GM18868 (cell line): ENCODE measurements at regions not wholly inside any gene's neighbourhood (a gene's known extent, or its start where the extent isn't known, plus 50 kb on each side); places are given as distances from the start of the nearest gene placed in this dataset.

Experiments
- ATAC-seq: cut with Tn5 transposase; IDR thresholded peaks from one replicate; pipeline ENCODE4 v1.9.1; 2021; ENCODE audit warnings: mild to moderate bottlenecking, moderate library complexity; ENCODE audit not compliant: unreplicated experiment

DNA sequence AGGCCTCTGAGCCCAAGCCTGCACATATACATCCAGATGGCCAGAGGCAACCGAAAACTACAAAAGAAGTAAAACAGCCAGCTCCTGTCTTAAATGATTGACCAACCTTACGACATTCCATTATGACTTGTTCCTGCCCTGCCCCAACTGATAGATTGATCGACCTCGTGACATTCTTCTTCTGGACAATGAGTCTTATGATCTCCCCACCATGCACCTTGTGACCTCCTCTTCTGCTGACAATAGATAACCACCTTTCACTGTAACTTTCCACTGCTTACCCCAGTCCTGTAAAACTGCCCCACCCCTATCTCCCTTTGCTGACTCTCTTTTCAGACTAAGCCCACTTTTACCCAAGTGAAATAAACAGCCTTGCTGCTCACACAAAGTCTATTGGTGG lies 670.0 kb upstream of the PKDCC start:
- no peak for ATAC-seq

DNA sequence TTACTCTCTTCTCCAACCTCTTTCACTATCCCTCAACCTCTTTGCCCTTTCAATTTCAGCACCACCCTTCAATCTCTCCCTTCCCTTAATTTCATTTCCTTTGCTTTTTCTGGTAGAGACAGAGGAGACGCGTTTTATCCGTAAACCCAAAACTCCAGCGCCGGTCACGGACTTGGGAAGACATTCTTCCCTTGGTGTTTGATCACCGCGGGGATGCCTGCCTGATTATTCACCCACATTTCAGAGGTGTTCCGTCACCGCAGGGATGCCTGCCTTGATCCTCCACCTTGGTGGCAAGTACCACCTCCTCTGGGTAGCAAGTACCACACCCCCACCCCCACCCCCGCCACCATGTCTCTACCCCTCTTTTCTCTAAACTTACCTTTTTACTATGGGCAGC lies 669.4 kb upstream of the PKDCC start:
- ATAC-seq = no peak

DNA sequence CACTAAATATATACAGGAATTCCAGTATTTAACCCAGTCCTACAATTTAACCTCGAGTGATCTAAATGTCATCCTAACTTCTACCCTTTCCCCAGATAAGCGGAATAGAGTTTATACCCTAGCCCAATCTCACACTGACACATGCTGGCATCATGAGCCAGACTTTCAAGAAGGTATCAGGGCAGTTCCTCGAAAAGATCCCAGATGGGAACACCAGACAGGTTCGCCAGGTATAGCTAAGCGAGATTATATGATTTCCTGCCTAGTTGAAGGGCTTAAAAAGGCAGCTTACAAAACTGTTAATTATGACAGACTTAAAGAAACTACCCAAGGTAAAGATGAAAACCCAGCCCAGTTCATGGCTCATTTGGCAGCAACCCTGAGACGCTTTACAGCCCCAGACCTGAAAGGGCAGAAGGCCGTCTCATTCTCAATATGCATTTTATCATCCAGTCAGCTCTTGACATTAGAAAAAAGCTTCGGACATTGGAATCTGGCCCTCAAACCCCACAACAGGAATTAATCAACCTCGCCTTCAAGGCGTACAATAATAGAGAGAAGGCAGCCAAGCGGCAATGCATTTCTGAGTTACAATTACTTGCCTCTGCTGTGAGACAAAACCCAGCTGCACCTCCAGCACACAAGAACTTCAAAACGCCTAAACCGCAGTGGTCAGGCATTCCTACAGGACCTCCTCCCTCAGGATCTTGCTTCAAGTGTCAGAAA lies 668.2 kb upstream of the PKDCC start:
- ATAC-seq = no peak

DNA sequence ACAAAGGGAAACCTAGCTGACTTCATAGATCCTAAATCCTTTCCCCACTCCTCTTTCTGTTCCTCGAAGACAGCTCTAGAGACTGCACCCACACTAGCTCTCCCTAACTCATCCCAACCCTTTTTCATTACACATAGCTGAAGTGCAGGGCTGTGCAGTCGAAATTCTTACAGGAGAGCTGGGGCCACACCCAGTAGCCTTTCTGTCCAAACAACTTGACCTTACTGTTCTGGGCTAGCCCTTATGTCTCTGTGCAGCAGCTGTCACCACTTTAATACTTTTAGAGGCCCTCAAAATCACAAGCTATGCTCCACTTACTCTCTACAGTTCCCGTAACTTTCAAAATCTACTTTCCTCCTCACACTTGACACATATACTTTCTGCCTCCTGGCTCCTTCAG lies 666.1 kb upstream of the PKDCC start:
- ATAC-seq = no peak

DNA sequence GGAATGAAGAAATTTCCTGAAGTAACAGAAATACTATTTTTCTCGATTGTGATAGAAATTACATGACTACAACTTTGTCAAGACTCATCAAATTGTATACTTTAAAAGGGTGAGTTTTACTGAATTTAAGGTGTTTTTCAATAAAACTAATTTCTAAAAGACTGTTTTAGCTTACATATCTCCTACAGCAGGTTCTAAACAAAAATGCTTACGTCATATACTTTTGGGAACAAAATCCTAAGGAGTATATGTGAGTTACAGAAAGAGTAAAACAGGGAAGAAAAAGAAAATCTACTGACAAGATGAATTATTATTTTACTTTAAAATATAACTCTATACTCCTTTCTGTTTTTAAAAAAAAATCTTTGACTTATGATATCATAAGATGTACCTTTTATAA lies 660.3 kb upstream of the PKDCC start:
- ATAC-seq = no peak

DNA sequence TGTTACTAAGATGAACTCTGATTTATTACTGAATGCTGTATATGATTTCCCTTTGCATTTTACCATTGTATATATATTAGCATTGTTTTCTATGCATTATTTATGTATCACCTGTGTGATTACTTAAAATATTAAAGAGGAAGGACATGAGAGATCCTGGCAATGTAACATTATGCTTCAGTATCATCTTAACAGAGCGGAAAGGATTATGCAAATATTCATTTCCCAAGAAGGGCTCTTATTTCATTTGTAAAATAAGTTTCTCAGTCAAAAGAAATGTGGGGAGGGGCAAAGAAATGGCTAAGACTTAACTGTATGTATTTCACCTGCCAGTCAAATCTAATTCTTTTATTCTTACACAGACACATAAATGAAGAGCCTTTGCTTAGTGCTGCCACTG lies 654.2 kb upstream of the PKDCC start:
- ATAC-seq = no peak

DNA sequence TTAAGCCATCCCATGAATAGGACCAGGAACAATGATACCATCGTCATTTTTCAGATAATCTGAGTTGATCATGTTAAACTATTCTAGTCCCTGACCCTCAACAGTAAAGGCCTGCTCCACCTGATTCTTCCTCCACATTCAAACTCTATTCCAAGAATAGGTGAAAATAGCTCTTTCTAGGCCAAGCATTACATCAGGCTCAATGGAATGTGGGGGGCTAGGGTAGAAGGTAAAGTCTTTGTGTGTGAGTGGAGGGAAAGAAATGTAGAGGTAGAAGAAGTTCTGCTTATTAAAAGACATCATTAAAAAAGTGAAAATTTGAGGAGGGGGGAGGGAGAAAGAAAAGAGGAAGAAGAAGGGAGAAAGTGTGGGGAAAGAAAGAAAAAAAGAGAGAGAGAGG lies 653.3 kb upstream of the PKDCC start:
- no peak for ATAC-seq

DNA sequence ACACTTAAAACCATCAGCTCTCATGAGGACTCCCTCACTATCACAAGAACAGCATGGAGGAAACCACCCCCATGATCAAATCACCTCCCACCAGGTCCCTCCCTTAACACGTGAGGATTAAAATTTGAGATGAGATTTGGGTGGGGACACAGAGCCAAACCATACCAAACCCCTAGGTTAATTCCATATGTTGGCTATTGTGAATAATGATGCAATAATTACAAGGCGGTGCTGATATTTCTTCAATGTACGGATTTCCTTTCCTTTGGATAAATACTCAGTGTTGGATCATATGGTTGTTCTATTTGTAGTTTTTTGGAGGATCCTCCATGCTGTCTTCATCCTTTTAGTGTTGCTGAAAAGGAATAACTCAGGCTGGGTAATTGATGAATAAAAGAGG lies 652.1 kb upstream of the PKDCC start:
- ATAC-seq = no peak

DNA sequence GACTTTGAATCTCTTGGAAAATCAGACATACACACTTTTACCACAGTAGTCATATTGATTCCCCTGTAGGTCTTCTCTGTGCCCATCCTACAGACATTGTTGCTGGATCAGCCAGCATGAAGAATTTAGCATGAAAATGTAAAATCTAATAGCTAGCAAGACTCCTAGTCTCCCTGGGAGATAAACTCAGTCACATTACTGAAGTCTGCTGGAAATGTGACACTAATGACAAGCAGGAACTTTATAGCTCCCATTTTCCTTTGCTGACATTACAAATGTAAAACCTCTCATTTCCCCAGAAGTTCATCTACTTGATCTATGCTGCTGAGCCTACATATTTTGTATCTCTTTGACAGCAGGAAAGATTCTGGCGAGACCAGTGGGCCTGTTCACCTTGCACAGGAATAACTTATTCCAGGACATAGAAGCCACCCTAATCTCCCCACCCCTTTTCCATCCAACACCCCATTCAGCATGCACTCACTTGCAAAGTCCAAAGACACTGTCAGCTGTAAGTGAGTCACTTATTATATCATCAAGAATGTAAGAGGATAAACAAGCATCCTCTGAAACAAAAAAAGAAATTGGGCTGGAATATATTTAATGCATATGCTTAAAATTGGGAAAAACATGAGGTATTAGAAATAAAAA lies 648.3 kb upstream of the PKDCC start:
- no peak for ATAC-seq

DNA sequence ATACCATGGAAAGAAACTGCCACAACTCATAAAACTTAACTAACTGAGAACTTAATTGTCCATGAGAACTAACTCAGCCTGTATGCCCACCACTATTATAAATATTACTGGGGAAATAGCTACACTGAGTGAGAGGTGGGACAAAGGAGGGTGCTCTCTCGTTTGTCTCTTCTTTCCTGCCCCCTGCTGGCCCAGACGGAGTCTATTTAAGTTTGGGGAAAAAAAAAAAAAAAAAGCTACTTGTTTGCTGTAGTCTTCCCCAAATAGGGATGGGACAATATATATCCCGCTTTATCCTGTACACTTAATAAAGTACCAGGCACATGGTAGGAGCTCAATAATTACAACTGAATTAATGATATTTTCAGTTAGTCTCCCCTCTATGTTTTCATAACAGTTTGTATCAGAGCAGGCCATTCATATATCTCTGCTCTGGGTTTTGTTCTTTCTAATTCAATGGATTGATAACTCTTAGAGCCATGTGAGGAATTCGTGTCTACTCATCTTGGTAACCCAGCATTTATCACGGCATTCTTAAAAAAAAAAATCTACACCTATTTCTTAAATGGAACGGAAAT lies 647.6 kb upstream of the PKDCC start:
- ATAC-seq = peak; percentile 51

DNA sequence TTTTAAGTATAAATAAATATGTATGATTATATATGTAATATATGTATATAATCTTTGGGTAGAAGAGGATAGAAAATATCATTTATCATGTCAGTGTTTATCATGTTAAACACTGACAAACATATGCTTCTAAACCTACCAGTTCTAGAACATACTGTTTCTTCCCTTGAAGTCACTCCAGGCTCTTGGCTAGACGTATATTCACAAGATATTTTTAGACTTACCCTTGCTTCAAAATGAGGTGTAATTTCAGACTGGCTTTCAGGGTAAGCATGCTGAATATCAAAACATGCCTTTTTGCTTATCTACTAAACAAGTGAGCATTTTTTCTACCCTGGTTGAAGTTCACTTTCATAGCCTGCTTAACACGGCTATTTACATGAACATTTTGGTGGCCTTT lies 642.4 kb upstream of the PKDCC start:
- ATAC-seq = no peak

DNA sequence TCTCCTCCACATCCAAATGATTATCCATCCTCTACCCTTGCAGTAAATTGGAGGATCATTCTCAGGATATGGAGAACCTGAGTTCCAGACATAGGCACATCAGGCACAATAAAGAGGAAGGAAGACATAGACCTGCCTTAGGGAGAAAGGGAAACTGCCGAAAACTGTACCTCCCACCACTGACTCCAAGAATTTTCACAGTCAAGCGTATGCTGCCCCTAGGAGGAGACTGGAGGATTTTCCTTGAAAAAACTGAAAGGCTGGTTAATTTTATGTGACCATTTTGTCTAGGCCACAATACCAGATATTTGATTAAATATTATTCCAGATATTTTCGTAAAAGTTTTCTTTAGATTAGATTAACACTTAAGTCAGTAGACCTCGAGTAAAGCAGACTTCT lies 638.5 kb upstream of the PKDCC start:
- ATAC-seq = no peak

DNA sequence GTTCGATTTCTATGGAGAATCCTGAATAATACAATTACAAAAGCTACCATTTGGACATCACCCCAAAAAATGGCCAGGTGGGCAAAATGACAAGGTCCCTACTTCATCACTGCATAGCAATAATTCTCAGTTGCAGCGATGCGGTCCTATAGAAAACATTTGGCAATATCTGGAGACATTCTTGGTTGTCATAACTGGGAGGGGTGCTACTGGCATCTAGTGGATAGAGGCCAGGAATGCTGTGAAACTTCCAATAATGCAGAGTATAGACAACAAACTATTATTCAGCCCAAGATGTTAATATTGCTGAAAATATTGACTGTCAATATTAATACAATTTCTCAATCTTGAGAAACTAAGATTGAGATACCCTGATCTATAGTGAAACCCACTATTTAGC lies 637.8 kb upstream of the PKDCC start:
- ATAC-seq = no peak

DNA sequence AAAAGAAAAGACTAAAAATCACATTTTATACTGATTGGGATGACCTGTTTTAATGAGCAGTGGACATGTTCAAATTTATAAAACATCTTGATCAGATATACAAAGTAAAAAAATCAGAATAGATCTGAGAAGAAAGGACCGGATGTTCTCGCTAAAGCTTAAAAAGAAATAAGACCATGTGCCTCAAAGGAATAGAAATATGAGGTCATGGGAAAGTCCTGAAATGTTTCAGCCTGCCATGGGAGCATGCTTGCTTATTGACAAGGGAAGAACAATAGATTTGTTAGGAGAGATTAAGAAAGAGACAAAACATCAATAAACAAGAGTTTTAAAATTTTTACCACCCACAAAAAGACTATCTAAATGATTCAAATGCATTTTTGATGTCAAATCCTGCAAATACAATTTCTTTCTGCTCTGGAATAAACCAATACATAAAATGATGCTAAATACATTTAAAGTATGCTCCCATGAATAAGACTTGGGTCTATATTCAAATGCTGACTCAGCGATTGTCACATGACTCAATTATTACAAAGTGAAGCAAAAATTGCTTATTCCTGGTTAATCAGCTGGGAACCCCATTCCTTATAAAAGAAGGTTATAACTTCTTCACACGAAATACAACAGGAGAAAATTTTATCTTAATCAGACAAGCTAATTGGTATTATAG lies 633.9 kb upstream of the PKDCC start:
- peak; percentile 39 for ATAC-seq

DNA sequence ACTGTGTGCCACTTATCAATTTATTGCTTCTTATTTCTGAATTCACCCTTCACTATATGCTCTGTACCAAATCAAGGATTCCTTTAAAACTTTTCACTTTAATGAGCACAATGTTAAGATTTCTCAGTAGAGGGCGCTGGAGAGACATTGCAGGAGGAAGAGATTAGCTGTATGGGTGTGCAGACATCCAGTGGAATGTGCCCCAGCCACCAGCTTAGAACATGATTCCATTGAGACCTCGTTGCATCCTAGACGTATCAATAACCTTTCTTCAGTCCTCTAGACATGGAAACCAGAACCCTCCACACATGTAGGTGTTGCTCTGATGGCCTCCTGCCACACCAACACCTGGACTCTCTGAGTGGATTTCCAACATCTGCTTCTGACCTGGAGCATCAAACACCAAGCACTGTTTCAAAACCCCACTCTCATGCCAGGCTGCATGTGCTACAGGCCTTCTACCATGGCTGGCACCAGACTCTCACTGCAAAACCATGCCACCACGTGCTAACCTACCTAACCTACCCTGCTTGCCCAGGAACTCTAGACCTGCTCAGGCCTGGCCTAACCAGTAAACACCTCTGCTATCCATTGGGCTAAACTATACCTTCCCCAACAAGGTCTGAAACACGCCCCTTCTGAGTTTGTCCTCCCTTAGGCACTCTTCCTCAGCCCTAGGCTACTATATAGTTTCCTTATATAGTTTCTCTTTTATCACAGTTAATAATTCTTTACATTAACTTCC lies 633.2 kb upstream of the PKDCC start:
- peak; percentile 65 for ATAC-seq

DNA sequence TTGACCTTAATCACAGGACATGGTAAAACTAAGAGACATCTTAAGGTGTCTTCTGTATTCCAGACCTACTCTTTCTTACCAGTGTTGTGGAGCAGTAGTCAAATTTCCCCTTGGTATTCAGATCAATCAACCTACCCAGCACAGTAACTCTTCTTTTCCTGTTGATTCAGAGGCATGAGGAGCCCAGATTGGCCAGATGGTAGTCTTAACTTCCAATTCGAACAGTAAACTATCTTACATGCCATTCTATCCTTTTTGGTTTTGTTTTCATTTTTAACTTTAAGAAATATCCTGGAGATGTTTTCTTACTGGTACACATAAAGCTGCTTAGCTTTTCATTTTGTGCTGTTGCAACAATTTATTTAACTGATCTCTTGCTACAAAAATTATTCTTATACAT lies 630.3 kb upstream of the PKDCC start:
- no peak for ATAC-seq

DNA sequence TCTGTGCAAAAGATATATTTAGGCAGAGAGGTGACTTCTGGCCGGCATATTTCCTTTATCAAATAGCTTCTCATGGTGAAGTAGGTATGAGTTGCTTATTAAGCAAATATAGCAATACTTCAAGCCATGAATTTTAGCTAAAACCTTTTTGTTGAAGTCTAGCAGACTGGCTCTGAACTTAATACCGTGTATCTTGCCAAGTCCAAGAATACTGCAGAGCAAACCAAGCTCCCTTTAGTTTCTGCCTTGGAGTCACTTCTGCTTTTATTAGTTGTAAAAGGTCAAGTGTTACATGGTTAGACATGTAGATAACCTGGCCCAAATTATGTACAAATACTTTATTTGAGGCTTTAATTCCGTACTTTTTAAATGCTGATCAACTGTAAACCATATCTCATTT lies 627.6 kb upstream of the PKDCC start:
- ATAC-seq = no peak

DNA sequence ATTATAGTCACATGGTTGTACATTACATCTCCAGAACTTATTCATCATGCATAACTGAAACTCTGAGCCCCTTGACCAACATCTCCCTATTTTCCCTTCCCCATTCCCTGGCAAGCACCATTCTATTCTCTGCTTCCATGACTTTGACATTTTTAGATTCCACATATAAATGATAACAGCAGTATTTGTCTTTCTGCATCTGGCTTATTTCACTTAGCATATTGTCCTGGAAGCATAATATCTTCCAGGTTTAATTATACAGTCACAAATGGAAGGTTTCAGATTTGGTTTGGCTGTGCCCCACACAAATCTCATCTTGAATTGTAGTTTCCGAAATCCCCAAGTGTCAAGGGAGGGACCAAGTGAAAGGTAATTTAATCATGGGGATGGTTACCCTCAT lies 626.9 kb upstream of the PKDCC start:
- no peak for ATAC-seq

DNA sequence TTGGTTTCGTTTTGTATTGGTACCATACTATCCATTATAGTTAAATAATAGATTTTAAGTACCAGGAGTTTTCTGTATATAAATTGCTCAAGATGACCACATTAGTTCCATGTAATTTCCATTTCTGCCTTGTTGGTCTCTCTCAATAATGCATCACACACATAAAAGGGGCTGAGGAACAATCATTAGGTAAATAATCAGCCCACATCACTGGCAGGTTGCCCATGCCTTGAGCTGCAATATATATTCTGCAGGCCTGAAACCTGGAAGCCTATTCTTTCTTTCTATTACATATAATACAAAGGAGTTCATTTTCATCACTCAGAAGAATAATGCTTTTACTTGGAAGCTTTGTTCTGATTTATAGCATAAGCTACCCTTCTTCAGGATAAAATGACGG lies 616.1 kb upstream of the PKDCC start:
- no peak for ATAC-seq

DNA sequence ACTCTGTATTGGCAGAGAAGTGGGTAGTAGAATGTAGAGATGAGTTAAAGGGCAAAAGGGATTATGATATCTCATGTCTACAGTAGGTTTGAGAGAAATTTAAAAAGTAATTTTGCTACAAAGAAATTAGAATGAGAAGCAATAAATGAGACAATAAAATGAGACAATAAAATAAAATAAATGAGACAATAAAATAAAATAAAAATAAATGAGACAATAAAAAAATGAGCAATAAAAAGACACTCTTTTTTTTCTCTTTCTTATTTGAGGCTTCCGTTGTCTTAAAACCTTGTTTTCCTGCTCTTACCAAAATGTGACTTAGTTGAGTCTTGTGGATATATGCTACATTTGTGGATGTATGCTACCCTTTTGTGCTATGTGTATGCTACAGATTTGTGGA lies 615.4 kb upstream of the PKDCC start:
- no peak for ATAC-seq

DNA sequence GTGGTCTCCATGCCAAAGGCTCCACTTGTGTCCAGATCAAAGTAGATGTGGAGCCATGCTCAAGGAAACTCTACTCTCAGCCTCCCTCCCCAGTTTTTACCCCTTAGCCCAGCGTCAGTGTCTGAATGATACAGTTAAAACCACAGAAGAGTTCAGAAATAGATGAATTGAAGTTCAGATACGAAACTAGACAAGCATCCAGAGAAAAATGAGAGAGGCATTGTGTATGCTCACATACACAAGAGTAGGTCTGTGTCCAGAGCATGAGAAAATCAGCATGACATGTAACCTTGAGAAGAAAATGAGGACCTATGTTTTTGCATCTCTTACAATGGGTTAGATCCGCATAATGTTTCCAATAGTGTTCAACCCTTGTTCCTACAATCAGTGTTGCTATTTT lies 612.8 kb upstream of the PKDCC start:
- ATAC-seq = no peak
